ENCODE measurements at regions not wholly inside any gene's neighbourhood (a gene's known extent, or its start where the extent isn't known, plus 50 kb on each side); places are given as distances from the start of the nearest gene placed in this dataset.

DNA sequence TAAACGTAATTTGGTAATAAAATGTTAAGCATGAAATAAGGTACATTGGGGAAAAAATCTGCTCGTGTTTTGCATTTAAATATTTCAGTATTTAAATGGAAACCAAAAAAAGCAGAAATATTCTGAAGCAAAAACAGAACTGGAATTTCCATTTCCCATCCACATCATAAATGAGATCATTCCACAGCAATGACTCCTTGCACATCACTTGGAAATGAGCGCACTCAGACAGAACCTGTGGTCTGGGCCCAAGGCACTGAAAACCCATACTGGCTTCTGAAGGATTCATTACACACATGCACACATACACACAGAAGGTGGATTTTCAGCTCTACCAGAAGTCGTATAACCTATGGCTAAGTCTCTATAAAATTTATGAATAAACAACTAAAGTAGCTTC lies 174.8 kb downstream of the IBTK start:
- in situ Hi-C loops (cut with MboI; ENCODE audit: low sequenced_read_pairs): no loop called here

DNA sequence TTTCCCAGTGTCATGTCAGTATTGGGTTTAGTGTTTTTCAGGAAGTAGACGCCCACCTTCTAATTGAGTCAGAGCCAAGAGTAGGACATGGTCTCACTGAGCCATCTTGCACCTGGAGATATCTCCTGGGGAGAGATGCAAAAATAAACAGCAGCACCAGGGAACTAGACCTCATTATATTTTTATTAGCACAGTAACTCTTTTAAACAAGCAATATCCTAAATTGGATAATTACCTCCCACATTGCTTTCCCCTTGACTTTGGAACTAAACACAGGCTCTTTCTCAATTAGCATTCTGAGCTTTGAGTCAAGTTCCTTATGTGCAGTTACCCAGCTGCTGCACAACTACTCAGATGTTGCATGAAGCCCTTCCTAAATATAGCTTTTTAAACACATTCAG lies 175.4 kb downstream of the IBTK start:
- in situ Hi-C loops (cut with MboI; ENCODE audit: low sequenced_read_pairs): no loop called here

DNA sequence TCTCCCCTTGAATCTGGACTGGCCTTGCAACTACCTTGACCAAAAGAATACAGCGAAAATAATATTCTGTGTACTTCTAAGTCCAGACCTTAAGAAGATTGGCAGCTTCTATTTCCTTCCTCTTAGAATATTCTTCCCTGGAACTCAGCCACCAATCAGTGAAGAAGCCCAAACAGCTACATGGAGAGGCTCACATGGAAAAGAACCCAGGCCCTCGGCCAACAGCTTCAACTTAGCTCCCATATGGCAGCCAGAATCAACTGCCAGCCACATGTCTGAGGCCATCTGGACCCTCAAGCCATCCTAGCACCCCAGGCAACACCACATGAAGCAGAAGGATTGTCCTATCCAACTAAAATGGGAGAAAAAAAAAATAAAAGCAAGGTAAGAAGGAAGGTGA lies 178.8 kb downstream of the IBTK start:
- in situ Hi-C loops (cut with MboI; ENCODE audit: low sequenced_read_pairs): no loop called here

DNA sequence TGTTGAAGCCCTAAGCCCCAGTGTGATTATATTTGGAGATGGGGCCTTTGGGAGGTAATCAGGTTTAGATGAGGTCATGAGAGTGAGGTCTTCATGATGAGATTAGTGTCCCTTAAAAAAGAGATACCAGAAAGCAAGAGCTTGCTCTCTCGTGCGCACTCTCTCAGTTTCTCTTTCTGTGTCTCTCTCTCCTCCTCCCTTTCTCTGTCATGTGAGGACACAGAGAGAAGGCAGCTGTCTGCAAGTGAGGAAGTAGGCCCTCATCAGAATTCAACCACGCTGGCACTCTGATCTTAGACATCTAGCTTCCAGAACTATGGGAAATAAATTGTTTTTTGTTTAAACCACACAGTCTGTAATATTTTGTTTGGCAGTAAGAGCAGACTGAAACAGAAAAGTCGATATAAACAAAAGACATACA lies 180.5 kb downstream of the IBTK start:
- in situ Hi-C loops (cut with MboI; ENCODE audit: low sequenced_read_pairs): no loop called here

DNA sequence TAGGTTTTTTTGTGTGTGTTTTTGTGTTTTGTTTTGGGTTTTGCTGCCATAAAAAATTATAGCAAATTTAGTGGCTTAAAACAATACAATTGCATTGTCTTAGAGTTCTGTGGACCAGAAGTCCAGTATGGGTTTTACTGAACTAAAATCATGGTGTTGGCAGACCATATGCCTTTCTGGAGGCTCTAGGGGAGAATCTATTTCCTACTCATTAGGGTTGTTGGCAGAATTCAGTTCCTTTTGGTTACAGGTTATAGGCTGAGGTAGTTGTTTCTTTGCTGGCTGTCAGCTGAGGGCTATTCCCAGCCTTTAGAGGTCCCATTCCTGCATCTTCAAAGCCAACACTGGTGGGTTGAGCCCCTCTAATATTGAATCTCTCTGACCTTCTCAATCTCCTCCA lies 181.3 kb downstream of the IBTK start:
- in situ Hi-C loops (cut with MboI; ENCODE audit: low sequenced_read_pairs): no loop called here

DNA sequence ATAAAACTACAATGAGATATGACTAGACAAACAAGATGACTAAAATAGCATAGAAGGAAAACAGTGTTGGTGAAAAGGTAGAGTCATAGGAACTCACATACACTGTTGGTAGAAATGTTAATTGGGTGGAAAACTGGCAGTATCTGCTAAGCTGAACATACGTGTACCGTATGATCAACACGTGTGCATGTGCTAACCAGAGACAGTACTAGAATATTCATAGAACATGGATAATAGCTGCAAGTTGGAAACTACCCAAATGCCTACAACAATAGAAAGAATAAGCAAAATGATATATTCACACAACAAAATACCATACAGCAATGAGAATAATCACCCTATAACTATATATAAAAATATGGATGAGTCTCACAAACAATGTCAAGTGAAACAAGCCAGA lies 184.0 kb downstream of the IBTK start:
- in situ Hi-C loops (cut with MboI; ENCODE audit: low sequenced_read_pairs): no loop called here

DNA sequence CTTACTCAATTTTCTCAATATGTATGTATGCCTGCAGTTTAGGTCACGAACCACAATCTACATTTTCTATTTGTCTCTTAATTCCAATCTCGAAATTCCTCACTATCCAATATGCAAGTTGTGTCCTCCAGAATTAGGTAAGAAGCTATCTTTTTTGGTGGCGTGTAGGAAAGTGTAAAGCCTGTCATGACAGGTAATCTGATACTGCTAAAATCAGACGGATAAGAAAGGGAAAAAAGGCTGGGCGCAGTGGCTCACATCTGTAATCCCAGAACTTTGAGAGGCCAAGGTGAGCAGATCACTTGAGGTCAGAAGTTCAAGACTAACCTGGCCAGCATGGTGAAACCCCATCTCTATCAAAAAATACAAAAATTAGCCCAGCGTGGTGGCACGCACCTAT lies 185.3 kb downstream of the IBTK start:
- in situ Hi-C loops (cut with MboI; ENCODE audit: low sequenced_read_pairs): no loop called here

DNA sequence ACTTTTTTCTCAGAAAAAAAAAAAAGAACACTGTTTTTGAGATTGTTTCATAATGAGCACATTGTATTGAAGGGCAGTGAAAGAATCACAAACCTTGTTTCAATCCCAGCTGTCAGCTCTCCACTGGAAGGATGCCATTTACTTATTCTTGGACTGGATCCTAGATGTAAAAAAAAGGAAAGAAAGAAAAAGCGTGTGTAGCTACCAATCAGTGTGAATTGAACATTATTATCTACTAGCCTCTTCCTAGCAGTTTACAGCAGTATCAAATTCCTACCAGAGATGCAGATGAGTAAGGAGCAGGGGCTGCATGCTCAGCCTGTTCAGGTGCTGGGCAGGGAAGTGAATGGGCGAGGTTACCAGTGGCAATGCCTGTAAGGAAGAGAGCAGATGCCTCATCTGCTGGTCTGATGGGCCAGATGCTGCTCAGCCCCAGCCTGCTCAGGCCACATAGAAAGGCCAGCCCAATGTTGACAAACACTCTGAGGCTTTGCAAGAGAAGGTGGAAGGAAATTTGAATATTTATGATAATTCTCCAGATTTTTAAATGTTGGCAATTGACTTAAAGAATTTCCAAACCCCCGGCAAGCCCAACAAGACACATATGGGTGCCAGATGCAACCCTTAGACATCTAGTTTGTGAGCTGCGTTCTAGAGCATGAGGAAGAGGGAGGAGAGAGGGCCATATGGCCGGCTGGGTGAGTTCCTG lies 189.5 kb downstream of the IBTK start:
- in situ Hi-C loops (cut with MboI; ENCODE audit: low sequenced_read_pairs): no loop called here

DNA sequence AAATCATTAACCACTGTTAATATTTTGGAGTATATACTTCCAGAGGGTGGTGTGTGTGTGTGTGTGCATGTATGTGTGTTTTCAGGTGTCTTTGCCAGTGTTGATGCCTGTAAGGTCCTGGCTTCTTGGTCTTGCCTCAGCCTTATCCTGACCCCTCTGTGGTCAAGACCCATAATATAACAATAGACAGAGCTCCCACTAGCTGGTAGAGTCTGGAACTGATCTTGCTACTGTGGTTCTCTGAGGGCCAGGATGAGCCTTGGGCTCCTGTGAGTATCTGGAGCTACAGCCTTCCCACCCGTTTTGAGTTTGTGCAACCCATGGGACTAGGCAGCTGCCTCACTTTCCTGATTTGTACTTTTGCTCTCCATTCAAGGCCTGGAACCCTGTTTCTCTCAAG lies 191.0 kb downstream of the IBTK start:
- in situ Hi-C loops (cut with MboI; ENCODE audit: low sequenced_read_pairs): no loop called here

DNA sequence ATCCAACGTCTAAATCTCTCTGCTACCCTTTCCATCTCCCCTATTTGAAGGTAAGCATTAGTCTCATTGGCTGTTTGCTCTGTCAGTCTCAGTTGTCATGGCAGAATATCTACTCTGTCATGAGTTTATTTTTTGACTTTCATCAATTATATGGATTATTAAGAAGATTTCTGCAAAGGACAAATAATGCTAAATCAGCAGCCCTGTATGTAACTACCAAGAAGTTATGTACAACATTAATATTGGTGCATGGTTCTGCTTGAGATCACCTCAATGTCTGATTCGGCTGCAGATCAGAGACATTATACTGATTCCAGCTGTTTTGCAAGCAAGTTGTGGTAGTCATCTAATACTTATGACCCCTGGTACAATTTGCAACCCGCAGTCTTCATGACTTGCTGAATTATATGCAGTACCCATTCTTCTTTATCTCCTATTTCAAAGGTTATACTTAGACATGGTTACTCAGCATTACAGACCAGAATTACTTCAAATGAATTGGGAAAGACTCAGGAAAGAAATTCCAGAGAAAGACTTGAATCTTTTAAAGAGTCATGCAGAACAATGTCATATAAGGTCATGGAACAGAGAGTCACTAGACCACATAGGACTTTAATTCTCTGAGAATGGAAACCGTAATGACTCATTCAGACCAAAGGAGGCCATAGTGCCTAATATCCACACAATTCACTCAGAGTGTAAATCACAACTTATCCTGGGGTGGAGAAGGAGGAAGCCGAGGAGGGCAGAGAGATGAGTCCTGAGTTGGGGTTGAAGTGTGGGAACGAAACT lies 201.4 kb downstream of the IBTK start:
- in situ Hi-C loops (cut with MboI; ENCODE audit: low sequenced_read_pairs): loop anchor here (25.0 kb wide), 1 partner anchor 809 kb away; no protein-coding TSS in a partner anchor

DNA sequence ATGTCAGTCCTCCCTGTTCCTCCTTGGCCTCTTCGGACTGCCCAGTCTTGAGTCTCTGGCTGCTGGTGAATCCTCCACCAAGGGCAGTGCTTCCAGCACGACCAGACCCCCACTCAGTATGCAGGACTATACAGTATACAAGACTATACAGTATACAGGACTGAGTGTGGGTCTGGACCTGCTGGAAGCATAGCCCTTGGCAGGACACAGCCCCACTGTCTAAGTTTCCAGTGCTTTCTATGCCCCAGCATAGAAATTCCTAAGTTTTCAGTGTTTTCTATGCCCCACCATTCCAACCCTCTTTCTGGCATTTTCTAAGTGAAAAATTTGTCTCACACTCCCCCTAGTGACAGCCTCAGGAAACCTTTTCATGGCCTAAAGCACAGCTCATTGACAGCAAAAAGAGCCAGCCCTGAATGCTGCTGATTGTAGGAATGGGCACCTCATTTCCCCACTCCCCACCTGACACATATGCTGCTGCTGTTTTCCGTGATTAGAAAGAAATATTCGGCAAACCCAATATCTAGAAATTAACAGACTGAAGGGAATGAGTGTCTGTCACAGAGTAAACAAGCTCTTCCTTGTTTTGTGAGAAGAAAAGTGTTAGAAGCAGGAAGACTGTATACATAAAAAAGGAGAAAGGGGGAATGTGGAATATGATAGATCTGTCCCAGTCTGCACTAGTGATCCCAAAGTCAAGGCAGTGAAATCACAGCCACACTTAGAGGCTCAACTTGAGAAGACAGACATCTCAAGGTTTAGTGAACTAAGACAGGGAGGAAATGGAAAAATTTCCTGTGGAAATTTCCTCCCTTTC lies 206.9 kb downstream of the IBTK start:
- in situ Hi-C loops (cut with MboI; ENCODE audit: low sequenced_read_pairs): loop anchor here (25.0 kb wide), 1 partner anchor 803 kb away; no protein-coding TSS in a partner anchor

DNA sequence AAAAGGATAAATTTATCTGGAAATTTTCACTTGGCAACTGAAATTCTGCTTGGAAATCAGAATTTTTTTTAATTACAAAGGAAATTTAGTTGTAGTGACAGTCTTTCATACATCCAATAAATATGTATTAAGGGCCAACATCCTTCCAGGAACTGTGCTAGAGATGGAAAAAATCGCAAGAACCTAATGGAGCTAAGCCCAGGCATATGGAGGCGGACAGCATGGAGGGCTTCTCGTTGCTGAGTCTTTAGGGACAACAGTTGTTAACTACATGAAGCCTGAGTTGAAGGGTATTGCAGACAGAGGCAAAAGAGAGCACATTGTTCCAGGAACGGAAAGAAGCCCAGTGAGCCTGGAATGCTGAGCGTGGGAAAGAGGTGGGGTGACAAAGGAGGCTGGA lies 208.9 kb downstream of the IBTK start:
- in situ Hi-C loops (cut with MboI; ENCODE audit: low sequenced_read_pairs): loop anchor here (25.0 kb wide), 1 partner anchor 801 kb away; no protein-coding TSS in a partner anchor

DNA sequence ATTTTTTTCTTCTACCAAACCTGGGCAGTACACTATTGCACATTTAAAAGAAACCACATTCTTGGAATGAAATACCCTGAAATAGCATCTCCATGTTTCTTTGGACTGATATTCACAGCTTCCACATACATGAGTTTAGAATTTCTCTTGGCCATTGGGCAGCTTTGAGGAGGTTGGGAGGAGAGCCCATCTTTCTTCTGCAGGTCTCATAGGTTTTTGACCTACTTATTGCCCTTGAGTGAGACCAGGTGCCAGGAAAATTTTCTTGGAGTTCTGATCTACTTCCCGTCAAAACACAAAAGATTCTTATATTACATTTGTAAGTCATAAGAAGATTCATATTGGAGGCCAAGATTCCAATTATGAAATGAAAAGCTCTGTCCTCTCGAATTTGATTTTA lies 212.0 kb downstream of the IBTK start:
- in situ Hi-C loops (cut with MboI; ENCODE audit: low sequenced_read_pairs): loop anchor here (25.0 kb wide), 1 partner anchor 798 kb away; no protein-coding TSS in a partner anchor

DNA sequence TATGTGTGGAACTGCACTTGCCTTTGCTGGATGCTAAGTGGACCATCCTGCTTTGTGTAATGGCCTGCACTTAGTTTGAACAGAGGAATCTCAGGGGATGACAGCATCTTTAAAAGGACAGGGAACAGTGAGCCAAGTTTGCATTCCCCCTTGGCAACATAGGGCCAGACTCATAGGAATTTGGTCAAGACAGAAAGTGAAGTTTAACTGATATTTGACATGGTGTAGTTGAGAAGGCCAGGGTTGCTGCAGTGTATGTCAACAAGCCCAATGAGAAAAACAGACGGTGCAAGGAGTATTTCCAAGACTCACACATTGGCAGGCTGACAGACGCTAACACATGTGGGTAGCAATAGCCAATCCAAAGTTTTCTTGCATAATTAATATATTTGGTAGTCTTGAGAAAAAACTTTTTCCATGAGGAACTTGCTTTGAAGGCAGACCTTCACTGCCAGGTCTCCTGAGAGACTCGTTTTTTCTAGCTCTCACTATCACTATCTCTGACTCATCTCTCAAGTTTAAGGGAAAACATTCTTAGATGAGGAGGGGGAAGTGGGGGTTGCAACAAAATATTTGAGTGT lies 213.8 kb downstream of the IBTK start:
- in situ Hi-C loops (cut with MboI; ENCODE audit: low sequenced_read_pairs): loop anchor here (25.0 kb wide), 1 partner anchor 796 kb away; no protein-coding TSS in a partner anchor

DNA sequence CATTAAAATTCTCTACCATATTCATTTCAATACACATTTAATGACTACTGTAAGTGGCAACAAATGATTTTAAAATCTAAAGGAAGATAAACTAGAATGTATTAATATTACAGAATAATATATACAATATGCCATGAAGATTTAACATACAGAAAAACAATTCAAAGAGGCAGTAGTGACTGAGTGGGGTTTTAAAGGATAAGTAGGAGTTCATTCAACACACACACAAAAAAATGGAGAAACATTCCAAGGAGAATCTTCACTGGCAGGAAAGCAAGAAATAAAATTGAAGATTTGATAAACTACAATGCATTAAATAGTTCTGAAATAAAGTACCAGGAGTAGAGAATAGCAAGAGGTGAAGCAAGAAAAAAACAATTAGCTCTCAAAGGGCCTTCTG lies 215.1 kb downstream of the IBTK start:
- in situ Hi-C loops (cut with MboI; ENCODE audit: low sequenced_read_pairs): loop anchor here (25.0 kb wide), 1 partner anchor 795 kb away; no protein-coding TSS in a partner anchor

DNA sequence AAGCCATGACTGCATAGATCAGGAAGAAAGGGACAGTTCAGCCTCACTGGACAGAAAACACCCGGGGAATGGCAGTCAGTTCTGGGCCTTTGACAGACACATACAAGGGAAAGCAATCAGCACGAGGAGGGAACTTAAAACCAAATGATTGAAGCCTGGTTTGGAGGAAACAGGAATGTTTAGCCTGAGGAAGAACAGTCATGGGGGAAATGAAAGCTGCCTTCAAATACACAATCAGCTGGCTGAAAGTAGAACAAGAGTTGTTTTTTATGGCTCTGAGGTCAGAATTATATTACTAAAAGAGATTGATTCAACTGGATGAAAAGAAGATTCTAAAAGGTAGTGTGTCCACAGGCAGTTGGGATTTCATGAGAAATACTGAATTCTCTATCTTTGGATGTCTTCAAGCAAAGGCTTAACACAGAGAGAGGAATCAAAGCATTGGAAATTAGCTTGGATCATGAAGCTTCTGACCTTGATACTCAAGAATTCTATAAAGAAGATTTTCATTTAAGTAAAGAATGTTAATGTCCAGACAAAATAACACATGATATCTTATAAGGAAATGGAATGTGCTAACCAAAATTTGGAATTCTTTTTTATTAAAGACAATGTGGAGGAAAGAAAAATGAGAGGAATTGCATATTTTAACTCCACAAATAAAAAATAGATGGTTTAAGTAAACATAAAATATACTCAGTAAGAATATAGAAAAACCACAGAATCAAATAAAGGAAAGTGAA lies 216.6 kb downstream of the IBTK start:
- in situ Hi-C loops (cut with MboI; ENCODE audit: low sequenced_read_pairs): loop anchor here (25.0 kb wide), 1 partner anchor 794 kb away; no protein-coding TSS in a partner anchor

DNA sequence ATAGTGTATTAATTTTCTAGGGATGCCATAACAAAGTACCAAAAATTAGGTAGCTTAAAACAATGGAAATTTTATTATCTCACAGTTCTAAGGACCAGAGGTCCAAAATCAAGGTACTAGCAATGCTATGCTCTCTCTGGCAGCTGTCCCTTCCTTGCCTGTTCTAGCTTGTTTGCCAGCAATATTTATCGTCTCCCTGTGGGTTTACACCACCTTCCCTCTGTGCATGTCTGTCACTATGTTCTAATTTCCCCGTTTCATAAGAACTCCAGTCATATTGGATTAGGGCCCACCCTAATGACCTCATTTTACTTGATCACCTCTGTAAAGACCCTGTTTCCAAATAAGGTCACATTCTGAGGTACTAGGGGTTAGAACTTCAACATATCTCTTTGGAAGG lies 217.2 kb downstream of the IBTK start:
- in situ Hi-C loops (cut with MboI; ENCODE audit: low sequenced_read_pairs): loop anchor here (25.0 kb wide), 1 partner anchor 793 kb away; no protein-coding TSS in a partner anchor

DNA sequence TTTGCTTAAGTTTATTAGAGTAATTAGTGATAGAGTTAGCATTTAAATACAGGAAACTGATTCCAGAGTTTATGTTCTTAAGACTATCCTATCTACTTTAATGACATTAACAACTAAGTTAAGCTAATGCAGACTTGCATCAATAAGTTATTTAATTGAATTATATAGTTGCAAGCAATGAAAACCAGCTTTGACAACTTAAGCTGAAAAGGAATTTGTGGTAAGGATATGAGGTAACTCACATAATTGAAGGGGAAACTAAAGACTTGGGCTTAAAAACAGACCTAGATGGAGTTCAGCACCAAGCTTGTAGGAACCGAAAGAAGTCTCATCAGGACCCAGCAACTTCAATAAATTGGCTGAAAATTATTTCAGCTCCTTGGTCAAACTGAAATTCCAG lies 222.3 kb downstream of the IBTK start:
- in situ Hi-C loops (cut with MboI; ENCODE audit: low sequenced_read_pairs): loop anchor here (25.0 kb wide), 1 partner anchor 788 kb away; no protein-coding TSS in a partner anchor

DNA sequence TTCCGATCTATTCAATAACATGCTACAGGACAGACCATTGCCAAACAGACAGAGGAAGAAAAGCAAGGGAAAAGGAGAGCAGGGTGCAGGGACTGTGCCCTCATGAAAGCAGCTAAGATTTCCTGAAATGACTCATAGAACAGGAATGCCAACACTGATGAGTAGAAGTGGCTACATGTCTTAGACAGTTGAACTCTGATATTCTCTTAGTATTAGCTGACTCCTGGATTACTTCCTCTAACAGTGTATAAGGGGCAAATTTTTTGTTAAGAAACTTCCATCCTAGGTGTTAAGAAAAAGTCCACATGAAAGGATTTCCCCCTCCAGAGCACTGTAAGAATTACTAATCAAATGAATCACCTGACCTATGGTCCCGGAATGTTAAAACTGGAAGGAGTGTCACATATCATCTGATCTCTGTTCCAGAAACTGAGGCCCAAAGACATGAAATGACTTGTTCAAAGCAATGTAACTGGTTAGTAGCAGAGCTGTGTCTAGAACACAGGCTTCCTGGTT lies 224.9 kb downstream of the IBTK start:
- in situ Hi-C loops (cut with MboI; ENCODE audit: low sequenced_read_pairs): no loop called here

DNA sequence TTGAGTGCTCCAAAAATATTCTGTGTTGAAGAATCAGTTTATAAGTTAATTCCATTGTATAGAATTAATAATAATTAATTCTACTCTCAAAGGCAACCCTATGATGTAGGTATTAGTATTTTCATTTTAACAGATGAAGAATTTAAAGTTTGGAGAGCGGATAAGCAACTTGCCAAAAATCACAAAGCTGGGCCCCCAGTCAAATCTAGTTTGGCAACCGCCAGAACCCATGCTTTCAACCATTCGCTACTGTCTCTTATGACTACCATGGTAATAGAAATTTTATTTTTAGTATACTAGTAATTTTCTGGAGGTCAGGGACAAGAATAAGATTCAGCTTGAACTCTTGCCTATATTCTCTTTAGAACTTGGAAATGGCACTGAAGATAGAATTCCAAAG lies 229.8 kb downstream of the IBTK start:
- in situ Hi-C loops (cut with MboI; ENCODE audit: low sequenced_read_pairs): no loop called here

Data from HL-60/S4 (cell line).